ENCODE measurements at regions not wholly inside any gene's neighbourhood (a gene's known extent, or its start where the extent isn't known, plus 50 kb on each side); places are given as distances from the start of the nearest gene placed in this dataset.

DNA sequence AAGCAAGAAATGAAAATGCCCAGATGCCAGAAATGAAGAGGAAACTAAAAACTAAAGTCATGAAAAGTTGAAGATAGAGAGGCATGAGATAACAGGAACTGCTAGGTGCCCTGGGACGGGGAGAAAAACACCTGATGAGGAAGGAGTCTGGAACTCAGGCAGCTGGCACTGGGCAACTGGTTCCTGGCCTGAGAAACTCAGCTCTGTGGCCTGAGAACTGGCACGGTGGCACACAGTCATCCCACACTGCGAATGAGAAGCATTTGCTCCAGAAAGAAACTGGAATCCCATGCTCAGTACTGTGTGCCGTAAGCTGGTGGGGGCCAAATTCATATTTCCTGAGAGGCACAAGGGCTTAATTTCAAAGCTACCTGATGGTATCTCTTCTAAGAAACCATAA is 53.6 kb upstream of the RORA start:
- intact Hi-C loops (cut with micrococcal nuclease), result no loop called here

DNA sequence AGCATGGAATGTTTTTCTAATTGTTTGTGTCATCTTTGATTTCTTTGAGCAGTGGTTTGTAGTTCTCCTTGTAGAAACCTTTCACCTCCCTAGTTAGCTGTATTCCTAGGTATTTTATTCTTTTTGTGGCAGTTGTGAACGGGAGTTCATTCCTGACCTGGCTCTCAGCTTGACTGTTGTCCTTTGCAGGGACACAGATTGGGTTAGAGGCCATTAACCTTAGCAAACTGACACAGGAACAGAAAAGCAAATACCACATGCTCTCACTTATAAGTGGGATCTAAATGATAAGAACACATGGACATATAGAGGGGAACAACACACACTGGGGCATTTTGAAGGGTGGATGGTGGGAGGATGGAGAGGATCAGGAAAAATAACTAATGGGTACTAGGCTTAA is 52.2 kb upstream of the RORA start:
- intact Hi-C loops (cut with micrococcal nuclease), result no loop called here
